D721Med (cell line): ENCODE measurements at regions not wholly inside any gene's neighbourhood (a gene's known extent, or its start where the extent isn't known, plus 50 kb on each side); places are given as distances from the start of the nearest gene placed in this dataset.

Experiments
- DNase-seq: peaks from one replicate; pipeline ENCODE4 v3.0.0; 2011; ENCODE audit warnings: low spot score; ENCODE audit not compliant: insufficient read length
- FAIRE-seq: peaks from 2 replicates; lab custom pipeline; 2011; peaks lifted over from hg19 to GRCh38; lab: Jason Lieb, UNC
- TF ChIP-seq, protein P1 (sequence below): IDR thresholded peaks from 2 replicates; pipeline ENCODE4 v1.5.1; 2012; ENCODE audit warnings: mild to moderate bottlenecking, control low read depth; ENCODE audit not compliant: insufficient read depth; ENCODE audit errors: missing control alignments

GRCh38 chr3:102095383-102095782 is 246.1 kb downstream of the NFKBIZ start:
- DNase-seq (no peak), FAIRE-seq (no peak)
- TF ChIP-seq, protein P1, sequence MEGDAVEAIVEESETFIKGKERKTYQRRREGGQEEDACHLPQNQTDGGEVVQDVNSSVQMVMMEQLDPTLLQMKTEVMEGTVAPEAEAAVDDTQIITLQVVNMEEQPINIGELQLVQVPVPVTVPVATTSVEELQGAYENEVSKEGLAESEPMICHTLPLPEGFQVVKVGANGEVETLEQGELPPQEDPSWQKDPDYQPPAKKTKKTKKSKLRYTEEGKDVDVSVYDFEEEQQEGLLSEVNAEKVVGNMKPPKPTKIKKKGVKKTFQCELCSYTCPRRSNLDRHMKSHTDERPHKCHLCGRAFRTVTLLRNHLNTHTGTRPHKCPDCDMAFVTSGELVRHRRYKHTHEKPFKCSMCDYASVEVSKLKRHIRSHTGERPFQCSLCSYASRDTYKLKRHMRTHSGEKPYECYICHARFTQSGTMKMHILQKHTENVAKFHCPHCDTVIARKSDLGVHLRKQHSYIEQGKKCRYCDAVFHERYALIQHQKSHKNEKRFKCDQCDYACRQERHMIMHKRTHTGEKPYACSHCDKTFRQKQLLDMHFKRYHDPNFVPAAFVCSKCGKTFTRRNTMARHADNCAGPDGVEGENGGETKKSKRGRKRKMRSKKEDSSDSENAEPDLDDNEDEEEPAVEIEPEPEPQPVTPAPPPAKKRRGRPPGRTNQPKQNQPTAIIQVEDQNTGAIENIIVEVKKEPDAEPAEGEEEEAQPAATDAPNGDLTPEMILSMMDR, result no peak

- TF ChIP-seq, protein P1, result no peak
- DNase-seq (no peak), FAIRE-seq (no peak)
Measured at GRCh38 chr3:102096066-102096465, 246.8 kb downstream of the NFKBIZ start.

DNA sequence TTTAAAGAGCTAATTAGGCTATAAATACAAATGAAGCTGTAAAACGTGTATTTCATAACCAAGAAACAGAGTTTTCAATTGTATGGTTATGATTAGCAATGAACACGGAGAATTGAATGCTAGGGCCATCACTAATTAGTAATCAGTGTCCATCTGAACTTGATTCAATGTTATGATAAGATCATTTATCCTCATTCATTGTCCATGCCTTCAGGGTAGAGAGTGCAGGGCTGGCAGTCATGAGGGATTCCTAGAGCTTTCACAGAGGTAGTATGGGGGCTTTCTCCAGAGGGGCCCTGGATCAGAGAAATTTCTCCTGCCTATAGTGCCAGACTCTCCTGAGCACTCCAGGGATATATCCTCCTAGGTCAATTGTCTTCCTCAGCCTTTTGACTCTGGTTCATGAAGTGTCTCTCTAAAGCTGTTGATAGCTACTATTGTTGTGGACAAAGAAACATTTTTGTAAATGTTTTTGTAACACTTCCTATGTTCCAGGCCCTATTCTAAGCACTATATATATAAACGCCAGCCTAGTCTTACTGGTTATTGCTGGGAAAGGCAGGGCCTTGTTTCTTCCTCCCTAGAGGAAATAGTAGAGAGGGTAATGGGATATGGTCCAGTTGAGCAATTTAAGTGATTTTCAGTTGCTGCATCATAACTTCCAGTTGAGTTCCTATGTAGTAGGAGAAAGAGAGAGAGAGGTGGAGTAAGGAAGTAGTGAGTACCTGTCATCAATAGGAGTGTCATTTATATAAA is 249.0 kb downstream of the NFKBIZ start:
- DNase-seq (no peak), FAIRE-seq (no peak)
- TF ChIP-seq, protein P1, result no peak

DNA sequence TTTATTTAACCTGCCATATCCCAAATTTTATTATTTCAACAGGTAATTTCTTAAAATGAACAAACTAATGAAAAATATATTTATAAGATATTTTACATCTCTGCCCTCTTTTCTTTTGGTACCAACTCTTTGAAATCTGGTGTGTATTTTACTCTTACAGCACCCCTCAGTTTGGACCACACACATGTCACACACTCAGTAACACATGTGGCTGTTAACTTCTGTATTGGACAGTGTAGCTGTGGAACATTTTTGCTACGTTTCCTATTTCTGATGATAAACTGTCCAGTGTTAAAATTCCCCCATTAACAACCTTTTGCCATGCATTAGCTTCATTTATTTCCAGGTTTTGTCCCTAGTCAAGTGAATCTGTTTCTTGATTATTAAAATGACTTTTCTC is 250.6 kb downstream of the NFKBIZ start:
- FAIRE-seq, result no peak
- no peak for DNase-seq
- TF ChIP-seq, protein P1, result no peak

- TF ChIP-seq, protein P1, result no peak
- DNase-seq, result no peak
- no peak for FAIRE-seq
Measured at GRCh38 chr3:102102394-102102793, 253.1 kb downstream of the NFKBIZ start.

DNA sequence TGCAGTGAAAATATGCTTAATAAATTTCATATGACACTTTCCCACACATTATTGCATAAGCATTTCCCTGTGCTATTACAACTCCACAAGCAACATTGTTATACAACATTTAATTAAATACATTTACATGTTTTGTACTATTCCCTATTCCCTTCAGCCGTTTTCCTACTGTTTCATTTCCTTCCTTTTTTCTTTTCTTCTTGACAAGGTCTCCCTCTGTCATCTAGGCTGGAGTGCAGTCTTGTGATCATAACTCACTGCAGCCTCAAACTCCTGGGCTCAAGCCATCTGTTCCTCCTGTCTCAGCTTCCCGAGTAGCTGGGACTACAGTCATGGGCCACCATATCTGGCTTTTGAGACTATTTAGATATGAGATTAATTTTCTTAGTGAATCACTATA is 254.7 kb downstream of the NFKBIZ start:
- no peak for DNase-seq
- TF ChIP-seq, protein P1, result no peak
- no peak for FAIRE-seq

- DNase-seq (no peak), FAIRE-seq (no peak)
- TF ChIP-seq, protein P1, result no peak
Measured at GRCh38 chr3:102105193-102105592, 255.9 kb downstream of the NFKBIZ start.
